ENCODE measurements at regions not wholly inside any gene's neighbourhood (a gene's known extent, or its start where the extent isn't known, plus 50 kb on each side); places are given as distances from the start of the nearest gene placed in this dataset.

DNA sequence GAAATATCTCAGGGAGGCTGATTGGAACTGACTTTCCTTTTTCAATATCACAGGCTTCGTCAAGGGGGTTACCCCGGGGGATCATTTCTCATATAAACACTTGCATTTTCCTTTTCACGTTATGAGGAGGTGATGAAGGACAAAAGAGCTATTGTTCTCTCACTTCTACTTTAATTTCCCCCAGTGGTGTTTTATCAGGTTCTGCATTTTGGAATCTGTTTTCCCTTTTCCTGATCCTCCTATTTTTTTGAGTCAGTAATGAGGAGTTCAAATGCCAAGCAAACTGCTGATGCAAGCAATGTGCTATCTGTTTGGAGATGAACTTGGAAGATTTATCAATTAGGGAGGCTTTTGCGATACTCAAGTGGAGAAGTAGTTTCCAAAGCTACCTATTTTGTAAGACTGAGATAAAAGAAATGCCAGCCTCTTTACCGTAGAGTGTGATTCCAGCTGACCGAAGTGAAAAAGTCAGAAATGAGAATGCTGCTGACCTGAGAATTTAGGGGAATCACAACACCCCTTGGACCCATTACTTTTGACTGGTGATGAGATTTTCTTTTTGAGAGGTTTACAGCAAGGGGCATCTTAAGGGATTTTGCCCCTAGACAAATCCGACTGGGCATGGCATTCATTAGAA, 556.0 kb downstream of the RNF144A start:
- TF ChIP-seq, protein P1, sequence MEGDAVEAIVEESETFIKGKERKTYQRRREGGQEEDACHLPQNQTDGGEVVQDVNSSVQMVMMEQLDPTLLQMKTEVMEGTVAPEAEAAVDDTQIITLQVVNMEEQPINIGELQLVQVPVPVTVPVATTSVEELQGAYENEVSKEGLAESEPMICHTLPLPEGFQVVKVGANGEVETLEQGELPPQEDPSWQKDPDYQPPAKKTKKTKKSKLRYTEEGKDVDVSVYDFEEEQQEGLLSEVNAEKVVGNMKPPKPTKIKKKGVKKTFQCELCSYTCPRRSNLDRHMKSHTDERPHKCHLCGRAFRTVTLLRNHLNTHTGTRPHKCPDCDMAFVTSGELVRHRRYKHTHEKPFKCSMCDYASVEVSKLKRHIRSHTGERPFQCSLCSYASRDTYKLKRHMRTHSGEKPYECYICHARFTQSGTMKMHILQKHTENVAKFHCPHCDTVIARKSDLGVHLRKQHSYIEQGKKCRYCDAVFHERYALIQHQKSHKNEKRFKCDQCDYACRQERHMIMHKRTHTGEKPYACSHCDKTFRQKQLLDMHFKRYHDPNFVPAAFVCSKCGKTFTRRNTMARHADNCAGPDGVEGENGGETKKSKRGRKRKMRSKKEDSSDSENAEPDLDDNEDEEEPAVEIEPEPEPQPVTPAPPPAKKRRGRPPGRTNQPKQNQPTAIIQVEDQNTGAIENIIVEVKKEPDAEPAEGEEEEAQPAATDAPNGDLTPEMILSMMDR (IDR thresholded peaks at IDR 0.05; ENCODE audit: low read depth, low read length, poor library complexity, severe bottlenecking): no peak
- no peak for TF ChIP-seq EZH2phosphoT487 (IDR thresholded peaks at IDR 0.05; ENCODE audit: borderline replicate concordance, low read length)

Measured in DOHH2 (cell line).